ENCODE measurements at regions not wholly inside any gene's neighbourhood (a gene's known extent, or its start where the extent isn't known, plus 50 kb on each side); places are given as distances from the start of the nearest gene placed in this dataset.

- Histone ChIP-seq H3K36me3 (ENCODE audit: insufficient read depth, low read length, poor library complexity, severe bottlenecking) (no peaks in the 10 kb centered on the region), H3K9me3 (ENCODE audit: low read depth, low read length, poor library complexity, severe bottlenecking) (no peaks in the 10 kb centered on the region), H3K4me1 (ENCODE audit: insufficient read depth, low read length, poor library complexity, severe bottlenecking) (no peaks in the 10 kb centered on the region), H3K27me3 (replicated peaks; ENCODE audit: insufficient read depth, low read depth, low read length, poor library complexity) (no peaks in the 10 kb centered on the region), H3K4me3 (ENCODE audit: low read depth, low read length, poor library complexity, severe bottlenecking) (no peak overlapping the region), H3K27ac (ENCODE audit: low read depth, low read length, poor library complexity, severe bottlenecking) (no peak overlapping the region)
- ChIA-PET CTCF (no interaction called here), POLR2A (ENCODE audit: low non-redundant PET) (no interaction called here)
- TF ChIP-seq EZH2 (IDR thresholded peaks at IDR 0.05; ENCODE audit: borderline replicate concordance, low read depth, low read length, poor library complexity, severe bottlenecking) (no peak), CTCF (conservative IDR thresholded peaks at IDR 0.05; ENCODE audit: low read depth, low read length) (no peak)
- DNase-seq (ENCODE audit: low spot score): no peak
- intact Hi-C loops (cut with micrococcal nuclease; ENCODE audit: unreplicated experiment): no loop called here
- no TSS peak for BruUV-seq (replicated peaks)
These were observed 158.6 kb downstream of the RAP2B start for GRCh38 chr3:153320585-153321128.

- no peak for DNase-seq (ENCODE audit: low spot score)
- Histone ChIP-seq H3K27me3 (replicated peaks; ENCODE audit: insufficient read depth, low read depth, low read length, poor library complexity) (no peaks in the 10 kb centered on the region), H3K4me3 (ENCODE audit: low read depth, low read length, poor library complexity, severe bottlenecking) (no peak overlapping the region), H3K27ac (ENCODE audit: low read depth, low read length, poor library complexity, severe bottlenecking) (no peak overlapping the region), H3K9me3 (ENCODE audit: low read depth, low read length, poor library complexity, severe bottlenecking) (no peaks in the 10 kb centered on the region), H3K4me1 (ENCODE audit: insufficient read depth, low read length, poor library complexity, severe bottlenecking) (no peaks in the 10 kb centered on the region), H3K36me3 (ENCODE audit: insufficient read depth, low read length, poor library complexity, severe bottlenecking) (no peaks in the 10 kb centered on the region)
- TF ChIP-seq CTCF (conservative IDR thresholded peaks at IDR 0.05; ENCODE audit: low read depth, low read length): no peak
- TF ChIP-seq EZH2 (IDR thresholded peaks at IDR 0.05; ENCODE audit: borderline replicate concordance, low read depth, low read length, poor library complexity, severe bottlenecking): no peak
- no TSS peak for BruUV-seq (replicated peaks)
- ChIA-PET CTCF (no interaction called here), POLR2A (ENCODE audit: low non-redundant PET) (no interaction called here)
- intact Hi-C loops (cut with micrococcal nuclease; ENCODE audit: unreplicated experiment): no loop called here
These were observed 166.7 kb downstream of the RAP2B start for GRCh38 chr3:153328690-153329089.

- CTCF ChIA-PET: no interaction called here
- H3K9me3 ChIP-seq (ENCODE audit: low read depth, low read length, poor library complexity, severe bottlenecking): no peaks in the 10 kb centered on the region
- no peaks in the 10 kb centered on the region for H3K4me1 ChIP-seq (ENCODE audit: insufficient read depth, low read length, poor library complexity, severe bottlenecking)
- no peak overlapping the region for H3K27ac ChIP-seq (ENCODE audit: low read depth, low read length, poor library complexity, severe bottlenecking)
- H3K4me3 ChIP-seq (ENCODE audit: low read depth, low read length, poor library complexity, severe bottlenecking): no peak overlapping the region
- H3K36me3 ChIP-seq (ENCODE audit: insufficient read depth, low read length, poor library complexity, severe bottlenecking): no peaks in the 10 kb centered on the region
- BruUV-seq (replicated peaks): no TSS peak
- intact Hi-C loops (cut with micrococcal nuclease; ENCODE audit: unreplicated experiment): no loop called here
- H3K27me3 ChIP-seq (replicated peaks; ENCODE audit: insufficient read depth, low read depth, low read length, poor library complexity): no peaks in the 10 kb centered on the region
- no peak for DNase-seq (ENCODE audit: low spot score)
- POLR2A ChIA-PET (ENCODE audit: low non-redundant PET): no interaction called here
- TF ChIP-seq CTCF (conservative IDR thresholded peaks at IDR 0.05; ENCODE audit: low read depth, low read length) (no peak), EZH2 (IDR thresholded peaks at IDR 0.05; ENCODE audit: borderline replicate concordance, low read depth, low read length, poor library complexity, severe bottlenecking) (no peak)
These were observed 168.9 kb downstream of the RAP2B start for GRCh38 chr3:153330901-153331300.
